Rectal smooth muscle tissue (tissue), 1 donor: ENCODE measurements at regions not wholly inside any gene's neighbourhood (a gene's known extent, or its start where the extent isn't known, plus 50 kb on each side); places are given as distances from the start of the nearest gene placed in this dataset.

Source experiments
- H3K27ac ChIP-seq: one replicate; pipeline ENCODE4 v1.7.0; 2013; ENCODE audit warnings: low read depth, low read length, inconsistent platforms
- H3K27me3 ChIP-seq: one replicate; pipeline ENCODE4 v1.7.0; 2013; ENCODE audit warnings: low read length; ENCODE audit not compliant: control insufficient read depth, insufficient read depth
- H3K36me3 ChIP-seq: one replicate; pipeline ENCODE4 v1.7.0; 2013; ENCODE audit warnings: low read length; ENCODE audit not compliant: control insufficient read depth, insufficient read depth
- H3K4me1 ChIP-seq: one replicate; pipeline ENCODE4 v1.7.0; 2013; ENCODE audit warnings: low read length; ENCODE audit not compliant: control insufficient read depth, insufficient read depth
- H3K4me3 ChIP-seq: one replicate; pipeline ENCODE4 v1.7.0; 2013; ENCODE audit warnings: low read length
- H3K9ac ChIP-seq: one replicate; pipeline ENCODE4 v1.7.0; 2013; ENCODE audit warnings: low read length

- H3K27ac ChIP-seq, result no peak overlapping the region
- H3K4me1 ChIP-seq, result peaks cover 7% of the 10 kb centered on the region
- H3K9ac ChIP-seq, result no peak overlapping the region
- no peaks in the 10 kb centered on the region for H3K36me3 ChIP-seq
- H3K4me3 ChIP-seq, result no peak overlapping the region
- no peaks in the 10 kb centered on the region for H3K27me3 ChIP-seq
Observed at GRCh38 chr2:18828296-18828695, 238.9 kb upstream of the NT5C1B start.

DNA sequence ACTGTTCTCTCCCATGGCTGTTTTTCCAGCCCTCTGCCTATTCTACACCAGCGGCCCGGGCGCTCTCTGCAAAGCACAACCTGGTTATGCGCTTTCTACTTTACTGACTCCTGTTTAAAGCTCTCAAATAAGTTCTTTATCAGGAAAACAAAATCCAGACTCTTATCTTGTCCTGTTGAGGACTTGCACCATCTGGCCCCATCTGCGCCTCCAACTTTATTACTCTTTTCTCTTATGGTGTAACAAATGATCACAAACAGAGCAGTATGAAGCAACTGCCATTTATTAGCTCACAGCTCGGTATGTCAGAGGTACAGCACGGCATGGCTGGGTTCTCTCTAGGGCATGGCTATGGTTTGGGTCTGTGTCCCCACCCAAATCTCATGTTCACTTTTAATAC lies 236.5 kb upstream of the NT5C1B start:
- no peak overlapping the region for H3K9ac ChIP-seq
- no peaks in the 10 kb centered on the region for H3K36me3 ChIP-seq
- no peak overlapping the region for H3K27ac ChIP-seq
- H3K4me1 ChIP-seq, result peaks cover 7% of the 10 kb centered on the region
- H3K27me3 ChIP-seq, result no peaks in the 10 kb centered on the region
- H3K4me3 ChIP-seq, result no peak overlapping the region

- H3K27ac ChIP-seq, result no peak overlapping the region
- peaks cover 7% of the 10 kb centered on the region for H3K4me1 ChIP-seq
- no peaks in the 10 kb centered on the region for H3K36me3 ChIP-seq
- H3K9ac ChIP-seq, result no peak overlapping the region
- no peak overlapping the region for H3K4me3 ChIP-seq
- H3K27me3 ChIP-seq, result no peaks in the 10 kb centered on the region
Observed at GRCh38 chr2:18824915-18825314, 235.5 kb upstream of the NT5C1B start.

DNA sequence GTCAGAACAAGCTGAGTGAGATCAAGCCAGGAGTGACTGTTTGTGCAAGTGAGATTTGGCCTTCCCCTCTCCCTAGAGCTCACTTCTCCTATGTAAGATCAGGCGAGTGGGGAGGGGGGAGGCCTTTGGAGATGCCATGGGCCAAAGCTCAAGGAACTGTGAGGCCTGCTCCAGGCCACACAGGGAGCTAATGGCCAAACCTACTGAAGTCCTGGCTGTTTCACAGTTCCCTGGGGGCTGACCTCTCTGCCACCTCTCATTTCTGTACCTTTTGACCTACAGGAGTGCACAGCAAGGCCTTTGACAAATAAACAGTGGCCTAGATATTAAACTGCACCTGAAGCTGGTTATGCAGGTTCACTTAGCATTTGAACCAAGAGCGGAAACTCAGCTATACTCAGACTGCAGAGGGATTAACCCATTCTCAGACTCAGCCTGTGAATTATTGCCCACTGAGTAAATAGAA lies 235.0 kb upstream of the NT5C1B start:
- H3K4me1 ChIP-seq, result peaks cover 2% of the 10 kb centered on the region
- H3K27ac ChIP-seq, result no peak overlapping the region
- H3K4me3 ChIP-seq, result no peak overlapping the region
- H3K36me3 ChIP-seq, result no peaks in the 10 kb centered on the region
- no peak overlapping the region for H3K9ac ChIP-seq
- H3K27me3 ChIP-seq, result no peaks in the 10 kb centered on the region

DNA sequence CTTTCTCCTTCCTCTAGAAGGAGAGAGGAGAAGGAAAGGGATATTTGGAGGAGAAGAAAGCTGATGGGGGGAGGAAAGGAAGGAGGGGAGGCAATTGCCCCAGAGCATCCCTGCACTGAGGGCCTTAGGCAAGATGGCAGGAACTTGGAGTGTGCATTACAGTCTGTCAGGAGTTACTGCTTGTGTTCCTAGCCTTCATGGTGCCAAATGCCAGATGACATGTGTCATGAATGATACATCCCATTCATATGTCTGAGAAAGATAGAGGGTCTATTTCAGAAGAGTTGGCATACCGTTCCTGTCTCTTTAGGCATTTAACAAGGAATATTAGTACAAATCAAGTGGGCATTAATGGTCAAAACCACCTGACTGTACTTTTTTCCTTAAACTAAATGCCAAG lies 232.1 kb upstream of the NT5C1B start:
- Histone ChIP-seq H3K27ac (no peak overlapping the region), H3K9ac (no peak overlapping the region), H3K4me3 (no peak overlapping the region), H3K4me1 (no peaks in the 10 kb centered on the region), H3K36me3 (no peaks in the 10 kb centered on the region), H3K27me3 (no peaks in the 10 kb centered on the region)

- H3K4me1 ChIP-seq, result no peaks in the 10 kb centered on the region
- H3K4me3 ChIP-seq, result no peak overlapping the region
- no peaks in the 10 kb centered on the region for H3K27me3 ChIP-seq
- no peaks in the 10 kb centered on the region for H3K36me3 ChIP-seq
- H3K9ac ChIP-seq, result no peak overlapping the region
- H3K27ac ChIP-seq, result no peak overlapping the region
Observed at GRCh38 chr2:18820966-18821365, 231.6 kb upstream of the NT5C1B start.

GRCh38 chr2:18819566-18819965 lies 230.2 kb upstream of the NT5C1B start:
- Histone ChIP-seq H3K9ac (no peak overlapping the region), H3K27me3 (no peaks in the 10 kb centered on the region), H3K36me3 (no peaks in the 10 kb centered on the region), H3K4me1 (no peaks in the 10 kb centered on the region), H3K27ac (no peak overlapping the region), H3K4me3 (no peak overlapping the region)

- Histone ChIP-seq H3K27ac (no peak overlapping the region), H3K4me1 (no peaks in the 10 kb centered on the region), H3K4me3 (no peak overlapping the region), H3K27me3 (no peaks in the 10 kb centered on the region), H3K9ac (no peak overlapping the region), H3K36me3 (no peaks in the 10 kb centered on the region)
Observed at GRCh38 chr2:18814387-18814786, 225.0 kb upstream of the NT5C1B start.

GRCh38 chr2:18804536-18804935 lies 215.2 kb upstream of the NT5C1B start:
- Histone ChIP-seq H3K4me3 (no peak overlapping the region), H3K27me3 (no peaks in the 10 kb centered on the region), H3K9ac (no peak overlapping the region), H3K27ac (no peak overlapping the region), H3K4me1 (no peaks in the 10 kb centered on the region), H3K36me3 (no peaks in the 10 kb centered on the region)

DNA sequence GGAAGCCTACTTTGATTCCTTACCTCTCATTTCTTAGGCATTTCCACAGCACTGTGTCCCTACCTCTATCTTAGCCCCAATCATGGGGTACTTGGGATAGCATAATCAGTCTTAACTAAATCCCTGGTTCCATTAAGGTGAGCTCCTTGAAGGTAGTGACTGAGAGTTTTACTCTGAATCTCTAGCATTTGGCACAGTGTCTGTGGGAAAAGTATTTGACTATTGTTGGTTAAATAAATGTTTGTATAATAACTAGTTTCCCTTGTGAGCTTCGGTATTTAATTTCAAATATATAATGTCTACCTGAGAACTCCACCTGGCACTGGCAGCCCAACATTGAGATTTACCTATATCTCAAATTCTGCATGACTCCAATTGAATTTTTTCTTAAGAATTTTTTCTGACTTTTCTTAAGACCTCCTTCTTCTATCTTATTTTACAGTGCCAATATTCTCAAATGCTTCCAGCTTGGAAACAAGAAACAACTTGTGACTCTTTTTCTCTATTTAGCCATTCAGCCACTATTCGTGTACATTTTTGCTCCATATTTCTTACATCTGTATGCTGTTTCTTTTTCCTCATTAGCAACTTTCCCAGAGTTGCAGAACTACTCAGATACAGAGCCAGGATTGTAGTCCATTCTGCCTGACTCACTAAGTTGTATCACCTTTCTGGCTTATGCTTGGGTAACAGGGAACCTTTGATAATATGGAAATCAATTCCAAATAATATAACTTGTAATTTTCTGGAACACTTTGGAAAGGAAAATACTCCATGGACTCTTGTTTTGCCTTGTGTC lies 214.0 kb upstream of the NT5C1B start:
- no peaks in the 10 kb centered on the region for H3K36me3 ChIP-seq
- H3K27ac ChIP-seq, result no peak overlapping the region
- no peak overlapping the region for H3K4me3 ChIP-seq
- H3K9ac ChIP-seq, result no peak overlapping the region
- no peaks in the 10 kb centered on the region for H3K4me1 ChIP-seq
- no peaks in the 10 kb centered on the region for H3K27me3 ChIP-seq

- Histone ChIP-seq H3K36me3 (no peaks in the 10 kb centered on the region), H3K4me3 (no peak overlapping the region), H3K9ac (no peak overlapping the region), H3K27ac (no peak overlapping the region), H3K4me1 (no peaks in the 10 kb centered on the region), H3K27me3 (no peaks in the 10 kb centered on the region)
Observed at GRCh38 chr2:18800240-18800971, 211.0 kb upstream of the NT5C1B start.

- H3K4me1 ChIP-seq, result no peaks in the 10 kb centered on the region
- H3K9ac ChIP-seq, result no peak overlapping the region
- H3K36me3 ChIP-seq, result no peaks in the 10 kb centered on the region
- no peak overlapping the region for H3K4me3 ChIP-seq
- H3K27ac ChIP-seq, result no peak overlapping the region
- H3K27me3 ChIP-seq, result no peaks in the 10 kb centered on the region
Observed at GRCh38 chr2:18799397-18799796, 210.0 kb upstream of the NT5C1B start.
